ENCODE measurements at regions not wholly inside any gene's neighbourhood (a gene's known extent, or its start where the extent isn't known, plus 50 kb on each side); places are given as distances from the start of the nearest gene placed in this dataset.

GRCh38 chr3:147620906-147621305 is 211.7 kb downstream of the ZIC1 start:
- no peak overlapping the region for H3K4me3 ChIP-seq

GRCh38 chr3:147630921-147631415 is 221.8 kb downstream of the ZIC1 start:
- CTCF ChIA-PET = no interaction called here
- WGBS (ENCODE audit: missing lambda C conversion rate) = 82% methylated on average over 1 of the region's 1 CpG
- FAIRE-seq = no peak
- no peaks in the 10 kb centered on the region for H3K9me3 ChIP-seq
- no peak overlapping the region for H3K27ac ChIP-seq
- no peak for ATAC-seq
- H3K4me2 ChIP-seq = no peak overlapping the region
- no peak for TF ChIP-seq KDM5A (IDR thresholded peaks at IDR 0.05)
- no peak for TF ChIP-seq FOSB (CRISPR knock-in tag; IDR thresholded peaks at IDR 0.05)
- TF ChIP-seq E2F6 (IDR thresholded peaks at IDR 0.05; ENCODE audit: borderline replicate concordance, low read depth) = no peak
- TF ChIP-seq TP53 (CRISPR knock-in tag; IDR thresholded peaks at IDR 0.05) = no peak
- POLR2A ChIA-PET = no interaction called here
- H3K4me3 ChIP-seq = no peak overlapping the region
- H3K4me1 ChIP-seq = no peaks in the 10 kb centered on the region
- DNase-seq (ENCODE audit: low read depth in 1 of 2, low spot score in 1 of 2) = no peak

More at GRCh38 chr3:147620906-147621305, 211.7 kb downstream of the ZIC1 start:
- ChIA-PET POLR2A (no interaction called here), CTCF (no interaction called here)
- Histone ChIP-seq H3K27ac (no peak overlapping the region), H3K4me2 (no peak overlapping the region), H3K4me1 (no peaks in the 10 kb centered on the region), H3K9me3 (no peaks in the 10 kb centered on the region)
- FAIRE-seq = no peak
- ATAC-seq = no peak
- no peak for TF ChIP-seq EP300 (IDR thresholded peaks at IDR 0.05)
- no peak for TF ChIP-seq HDAC2 (IDR thresholded peaks at IDR 0.05)
- TF ChIP-seq CHD2 (IDR thresholded peaks at IDR 0.05; ENCODE audit: low read length, partially characterized antibody) = no peak
- TF ChIP-seq NFE2L2 (conservative IDR thresholded peaks at IDR 0.05; ENCODE audit: low read length) = no peak
- TF ChIP-seq USF2 (IDR thresholded peaks at IDR 0.05) = no peak
- no peak for TF ChIP-seq RCOR1 (IDR thresholded peaks at IDR 0.05; ENCODE audit: low read depth, low read length)
- no peak for TF ChIP-seq HMGXB4 (CRISPR knock-in tag; IDR thresholded peaks at IDR 0.05; ENCODE audit: borderline replicate concordance)
- TF ChIP-seq POLR2AphosphoS2 (conservative IDR thresholded peaks at IDR 0.05; ENCODE audit: low read length) = no peak
- no peak for TF ChIP-seq BHLHE40 (IDR thresholded peaks at IDR 0.05; ENCODE audit: low read depth, low read length)
- TF ChIP-seq HOXB5 (CRISPR knock-in tag; IDR thresholded peaks at IDR 0.05) = no peak
- TF ChIP-seq RAD21 (conservative IDR thresholded peaks at IDR 0.05 in 1 of 2, IDR thresholded peaks at IDR 0.05 in 1 of 2) = no peak
- no peak for DNase-seq (ENCODE audit: low read depth in 1 of 2, low spot score in 1 of 2)

GRCh38 chr3:147640781-147641180 is 231.6 kb downstream of the ZIC1 start:
- FAIRE-seq (no peak), DNase-seq (ENCODE audit: low read depth in 1 of 2, low spot score in 1 of 2) (no peak)

GRCh38 chr3:147645761-147646160 is 236.6 kb downstream of the ZIC1 start:
- FAIRE-seq = no peak
- CTCF ChIA-PET = no interaction called here
- ATAC-seq = no peak

More at GRCh38 chr3:147640781-147641180, 231.6 kb downstream of the ZIC1 start:
- Histone ChIP-seq H3K4me1 (no peaks in the 10 kb centered on the region), H3K4me3 (no peak overlapping the region), H3K4me2 (no peak overlapping the region), H3K27ac (no peak overlapping the region), H3K9me3 (no peaks in the 10 kb centered on the region)
- POLR2A ChIA-PET = no interaction called here
- TF ChIP-seq FOSL2 (IDR thresholded peaks at IDR 0.05) (no peak), FOSL2 (CRISPR knock-in tag; IDR thresholded peaks at IDR 0.05) (no peak), BHLHE40 (IDR thresholded peaks at IDR 0.05; ENCODE audit: low read depth, low read length) (no peak), ZSCAN20 (CRISPR knock-in tag; IDR thresholded peaks at IDR 0.05) (no peak), EP300 (IDR thresholded peaks at IDR 0.05) (no peak), SMC3 (IDR thresholded peaks at IDR 0.05) (no peak), HOXB5 (CRISPR knock-in tag; IDR thresholded peaks at IDR 0.05) (no peak), JUN (IDR thresholded peaks at IDR 0.05) (no peak), ZFP36 (IDR thresholded peaks at IDR 0.05; ENCODE audit: borderline replicate concordance, partially characterized antibody) (no peak)
- CTCF ChIA-PET = no interaction called here
- WGBS (ENCODE audit: missing lambda C conversion rate) = 7% methylated on average over 1 of the region's 1 CpG
- ATAC-seq = no peak

More at GRCh38 chr3:147645761-147646160, 236.6 kb downstream of the ZIC1 start:
- POLR2A ChIA-PET = no interaction called here
- Histone ChIP-seq H3K4me1 (no peaks in the 10 kb centered on the region), H3K4me2 (no peak overlapping the region), H3K27ac (no peak overlapping the region), H3K9me3 (no peaks in the 10 kb centered on the region), H3K4me3 (no peak overlapping the region)
- no peak for DNase-seq (ENCODE audit: low read depth in 1 of 2, low spot score in 1 of 2)
- TF ChIP-seq CEBPB (IDR thresholded peaks at IDR 0.05) (no peak), NFE2L2 (conservative IDR thresholded peaks at IDR 0.05; ENCODE audit: low read length) (no peak), MAZ (IDR thresholded peaks at IDR 0.05; ENCODE audit: borderline replicate concordance, low read depth, low read length) (no peak), POLR2A (IDR thresholded peaks at IDR 0.05; ENCODE audit: low read length) (no peak), ZNF302 (CRISPR knock-in tag; IDR thresholded peaks at IDR 0.05) (no peak), ZC3H11A (IDR thresholded peaks at IDR 0.05) (no peak), JUNB (IDR thresholded peaks at IDR 0.05) (no peak), RARB (CRISPR knock-in tag; IDR thresholded peaks at IDR 0.05) (no peak), ZFP36 (IDR thresholded peaks at IDR 0.05; ENCODE audit: borderline replicate concordance, partially characterized antibody) (no peak), HEYL (CRISPR knock-in tag; IDR thresholded peaks at IDR 0.05) (no peak), GATA3 (IDR thresholded peaks at IDR 0.05; ENCODE audit: borderline replicate concordance) (no peak), EHF (CRISPR knock-in tag; IDR thresholded peaks at IDR 0.05) (no peak), KDM5A (IDR thresholded peaks at IDR 0.05) (no peak), EP300 (IDR thresholded peaks at IDR 0.05) (no peak), RFX5 (IDR thresholded peaks at IDR 0.05) (no peak), ESRRA (IDR thresholded peaks at IDR 0.05; ENCODE audit: borderline replicate concordance, low read length) (no peak), RCOR1 (IDR thresholded peaks at IDR 0.05; ENCODE audit: low read depth, low read length) (no peak)
- 5% methylated on average over 1 of the region's 1 CpG for WGBS (ENCODE audit: missing lambda C conversion rate)
